Ishikawa (cell line): ENCODE measurements at regions not wholly inside any gene's neighbourhood (a gene's known extent, or its start where the extent isn't known, plus 50 kb on each side); places are given as distances from the start of the nearest gene placed in this dataset.

ENCODE experiments used
- CEBPB ChIP-seq: IDR thresholded peaks from 2 replicates; pipeline ENCODE4 v1.6.1; 2012
- CREB1 ChIP-seq: IDR thresholded peaks from 2 replicates; pipeline ENCODE4 v1.6.1; 2012; ENCODE audit warnings: low read depth
- EGR1 ChIP-seq: IDR thresholded peaks from 2 replicates; pipeline ENCODE4 v1.6.1; 2012
- EP300 ChIP-seq: IDR thresholded peaks from 2 replicates; pipeline ENCODE4 v1.6.1; 2012; ENCODE audit warnings: borderline replicate concordance
- FOXM1 ChIP-seq: IDR thresholded peaks from 2 replicates; pipeline ENCODE4 v1.6.1; 2012; ENCODE audit warnings: low read depth, borderline replicate concordance
- MAX ChIP-seq: IDR thresholded peaks from 2 replicates; pipeline ENCODE4 v1.6.1; 2012
- NFIC ChIP-seq: IDR thresholded peaks from 2 replicates; pipeline ENCODE4 v1.6.1; 2012
- RAD21 ChIP-seq: IDR thresholded peaks from 2 replicates; pipeline ENCODE4 v1.6.1; 2012; ENCODE audit warnings: low read depth
- REST ChIP-seq: IDR thresholded peaks from 2 replicates; pipeline ENCODE4 v1.6.1; 2012; ENCODE audit warnings: low read depth, mild to moderate bottlenecking
- TAF1 ChIP-seq: IDR thresholded peaks from 2 replicates; pipeline ENCODE4 v1.6.1; 2012; ENCODE audit warnings: low read depth, mild to moderate bottlenecking
- TCF12 ChIP-seq: IDR thresholded peaks from 2 replicates; pipeline ENCODE4 v1.6.1; 2012; ENCODE audit warnings: low read depth
- TEAD4 ChIP-seq: IDR thresholded peaks from 2 replicates; pipeline ENCODE4 v1.6.1; 2012
- YY1 ChIP-seq: IDR thresholded peaks from 2 replicates; pipeline ENCODE4 v1.6.1; 2012; ENCODE audit warnings: low read depth
- ZBTB7A ChIP-seq: IDR thresholded peaks from 2 replicates; pipeline ENCODE4 v1.6.1; 2012; ENCODE audit warnings: low read depth

GRCh38 chr5:61600123-61600444, 268.0 kb downstream of the ZSWIM6 start:
- no peak for TF ChIP-seq RAD21
- no peak for TF ChIP-seq MAX
- TF ChIP-seq REST: no peak
- TF ChIP-seq CREB1: no peak
- TF ChIP-seq EP300: no peak
- no peak for TF ChIP-seq CEBPB
- no peak for TF ChIP-seq TEAD4
- TF ChIP-seq ZBTB7A: no peak
- TF ChIP-seq TCF12: no peak
- no peak for TF ChIP-seq FOXM1
- no peak for TF ChIP-seq YY1
- no peak for TF ChIP-seq EGR1
- TF ChIP-seq TAF1: no peak
- no peak for TF ChIP-seq NFIC
